Subcutaneous abdominal adipose tissue (tissue), 5 donors: ENCODE measurements at regions not wholly inside any gene's neighbourhood (a gene's known extent, or its start where the extent isn't known, plus 50 kb on each side); places are given as distances from the start of the nearest gene placed in this dataset.

ENCODE experiments used
- H3K27ac ChIP-seq: one replicate; pipeline ENCODE4 v1.7.0; 2013; ENCODE audit warnings: low read depth, mild to moderate bottlenecking, inconsistent platforms, low read length, moderate library complexity
- H3K27me3 ChIP-seq, 5 donors: one replicate each; pipeline ENCODE4 v1.7.0; 2013; ENCODE audit warnings: low read length in 5 of 5, inconsistent platforms in 1 of 5; ENCODE audit not compliant: control insufficient read depth in 5 of 5, insufficient read depth in 4 of 5
- H3K36me3 ChIP-seq, 5 donors: one replicate each; pipeline ENCODE4 v1.7.0; 2013; ENCODE audit warnings: low read length in 5 of 5; ENCODE audit not compliant: control insufficient read depth in 5 of 5, insufficient read depth in 5 of 5
- H3K4me1 ChIP-seq, 5 donors: one replicate each; pipeline ENCODE4 v1.7.0; 2013; ENCODE audit warnings: low read length in 5 of 5, mild to moderate bottlenecking in 3 of 5, moderate library complexity in 1 of 5; ENCODE audit not compliant: control insufficient read depth in 5 of 5, insufficient read depth in 5 of 5
- H3K4me3 ChIP-seq, 5 donors: one replicate each; pipeline ENCODE4 v1.7.0; 2013; ENCODE audit warnings: low read length in 5 of 5, low read depth in 1 of 5
- H3K9ac ChIP-seq, 5 donors: one replicate each; pipeline ENCODE4 v1.7.0; 2013; ENCODE audit warnings: low read length in 5 of 5, mild to moderate bottlenecking in 4 of 5, moderate library complexity in 3 of 5
- H3K9me3 ChIP-seq, 5 donors: one replicate each; pipeline ENCODE4 v1.7.0; 2013; ENCODE audit warnings: low read length in 5 of 5; ENCODE audit not compliant: control insufficient read depth in 5 of 5
- donor health status: healthy.
- donor health status: healthy.
- donor health status: healthy.
- donor health status: healthy.
- donor health status: healthy.

- H3K36me3 ChIP-seq: no peaks in the 10 kb centered on the region
- H3K27me3 ChIP-seq: no peaks in the 10 kb centered on the region
- H3K9me3 ChIP-seq: no peaks in the 10 kb centered on the region
- H3K9ac ChIP-seq: no peak overlapping the region
- no peak overlapping the region for H3K4me3 ChIP-seq
- no peak overlapping the region for H3K27ac ChIP-seq
- no peaks in the 10 kb centered on the region for H3K4me1 ChIP-seq
Observed at GRCh38 chr6:78583079-78583478, 284.3 kb upstream of the IRAK1BP1 start.

GRCh38 chr6:78589436-78589835 is 277.9 kb upstream of the IRAK1BP1 start:
- Histone ChIP-seq H3K9me3 (no peaks in the 10 kb centered on the region), H3K27me3 (no peaks in the 10 kb centered on the region), H3K9ac (no peak overlapping the region), H3K4me3 (no peak overlapping the region), H3K4me1 (no peaks in the 10 kb centered on the region), H3K36me3 (no peaks in the 10 kb centered on the region), H3K27ac (no peak overlapping the region)

GRCh38 chr6:78593898-78594667 is 273.3 kb upstream of the IRAK1BP1 start:
- Histone ChIP-seq H3K27ac (no peak overlapping the region), H3K4me1 (peaks cover 0 to 3% (median 0%) of the 10 kb centered on the region in 5 donors), H3K9me3 (no peaks in the 10 kb centered on the region), H3K36me3 (no peaks in the 10 kb centered on the region), H3K27me3 (no peaks in the 10 kb centered on the region), H3K4me3 (no peak overlapping the region), H3K9ac (no peak overlapping the region)

GRCh38 chr6:78594668-78595066 is 272.7 kb upstream of the IRAK1BP1 start:
- Histone ChIP-seq H3K27me3 (no peaks in the 10 kb centered on the region), H3K9ac (no peak overlapping the region), H3K27ac (no peak overlapping the region), H3K36me3 (no peaks in the 10 kb centered on the region), H3K4me1 (peaks cover 0 to 3% (median 0%) of the 10 kb centered on the region in 5 donors), H3K4me3 (no peak overlapping the region), H3K9me3 (no peaks in the 10 kb centered on the region)

GRCh38 chr6:78597966-78598365 is 269.4 kb upstream of the IRAK1BP1 start:
- no peak overlapping the region for H3K9ac ChIP-seq

GRCh38 chr6:78598966-78599365 is 268.4 kb upstream of the IRAK1BP1 start:
- H3K27me3 ChIP-seq: no peaks in the 10 kb centered on the region
- no peaks in the 10 kb centered on the region for H3K9me3 ChIP-seq
- no peak overlapping the region for H3K9ac ChIP-seq
- H3K4me3 ChIP-seq: no peak overlapping the region
- no peak overlapping the region for H3K27ac ChIP-seq
- no peaks in the 10 kb centered on the region for H3K36me3 ChIP-seq
- H3K4me1 ChIP-seq: peaks cover 0 to 3% (median 0%) of the 10 kb centered on the region in 5 donors

More at GRCh38 chr6:78597966-78598365, 269.4 kb upstream of the IRAK1BP1 start:
- Histone ChIP-seq H3K4me3 (no peak overlapping the region), H3K4me1 (peaks cover 0 to 3% (median 0%) of the 10 kb centered on the region in 5 donors), H3K9me3 (no peaks in the 10 kb centered on the region), H3K27me3 (no peaks in the 10 kb centered on the region), H3K27ac (no peak overlapping the region), H3K36me3 (no peaks in the 10 kb centered on the region)

- H3K4me1 ChIP-seq: peaks cover 0 to 3% (median 0%) of the 10 kb centered on the region in 5 donors
- no peak overlapping the region for H3K27ac ChIP-seq
- H3K36me3 ChIP-seq: no peaks in the 10 kb centered on the region
Observed at GRCh38 chr6:78599526-78599925, 267.8 kb upstream of the IRAK1BP1 start.

GRCh38 chr6:78605909-78606446 is 261.4 kb upstream of the IRAK1BP1 start:
- Histone ChIP-seq H3K9ac (no peak overlapping the region), H3K36me3 (no peaks in the 10 kb centered on the region), H3K4me1 (no peaks in the 10 kb centered on the region), H3K9me3 (no peaks in the 10 kb centered on the region), H3K27me3 (no peaks in the 10 kb centered on the region), H3K4me3 (no peak overlapping the region), H3K27ac (no peak overlapping the region)

More at GRCh38 chr6:78599526-78599925, 267.8 kb upstream of the IRAK1BP1 start:
- Histone ChIP-seq H3K9me3 (no peaks in the 10 kb centered on the region), H3K4me3 (no peak overlapping the region), H3K9ac (no peak overlapping the region), H3K27me3 (no peaks in the 10 kb centered on the region)

- H3K4me3 ChIP-seq: no peak overlapping the region
- H3K4me1 ChIP-seq: no peaks in the 10 kb centered on the region
- no peak overlapping the region for H3K27ac ChIP-seq
- no peaks in the 10 kb centered on the region for H3K9me3 ChIP-seq
- no peaks in the 10 kb centered on the region for H3K36me3 ChIP-seq
- H3K27me3 ChIP-seq: no peaks in the 10 kb centered on the region
- no peak overlapping the region for H3K9ac ChIP-seq
Observed at GRCh38 chr6:78607189-78607588, 260.2 kb upstream of the IRAK1BP1 start.

GRCh38 chr6:78611102-78611620 is 256.2 kb upstream of the IRAK1BP1 start:
- Histone ChIP-seq H3K36me3 (no peaks in the 10 kb centered on the region), H3K27ac (no peak overlapping the region), H3K4me1 (peaks cover 0 to 9% (median 3%) of the 10 kb centered on the region in 5 donors)

More at GRCh38 chr6:78611102-78611620, 256.2 kb upstream of the IRAK1BP1 start:
- H3K9ac ChIP-seq: no peak overlapping the region
- H3K27me3 ChIP-seq: no peaks in the 10 kb centered on the region
- no peaks in the 10 kb centered on the region for H3K9me3 ChIP-seq
- no peak overlapping the region for H3K4me3 ChIP-seq
